ENCODE measurements at regions not wholly inside any gene's neighbourhood (a gene's known extent, or its start where the extent isn't known, plus 50 kb on each side); places are given as distances from the start of the nearest gene placed in this dataset.

DNA sequence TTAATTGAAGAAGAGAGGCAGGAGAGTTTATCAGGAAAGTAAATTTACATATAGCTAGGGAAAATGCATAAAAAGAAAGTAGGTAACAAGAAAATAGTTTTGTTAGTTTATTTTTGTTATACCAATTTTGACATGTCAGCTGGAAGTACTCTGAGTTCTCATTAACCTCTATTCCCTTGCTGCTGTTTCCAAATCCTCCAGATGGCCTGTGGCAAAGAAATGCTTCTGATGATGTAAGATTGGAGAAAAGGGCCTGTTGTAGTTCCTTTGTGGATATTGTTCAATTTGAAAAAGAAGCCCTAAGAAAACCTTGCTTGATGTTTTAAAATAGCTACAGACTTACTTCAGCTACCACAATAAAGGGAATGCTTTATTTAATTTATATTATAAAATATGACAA is 192.9 kb upstream of the SLITRK3 start:
- TF ChIP-seq, protein P1, sequence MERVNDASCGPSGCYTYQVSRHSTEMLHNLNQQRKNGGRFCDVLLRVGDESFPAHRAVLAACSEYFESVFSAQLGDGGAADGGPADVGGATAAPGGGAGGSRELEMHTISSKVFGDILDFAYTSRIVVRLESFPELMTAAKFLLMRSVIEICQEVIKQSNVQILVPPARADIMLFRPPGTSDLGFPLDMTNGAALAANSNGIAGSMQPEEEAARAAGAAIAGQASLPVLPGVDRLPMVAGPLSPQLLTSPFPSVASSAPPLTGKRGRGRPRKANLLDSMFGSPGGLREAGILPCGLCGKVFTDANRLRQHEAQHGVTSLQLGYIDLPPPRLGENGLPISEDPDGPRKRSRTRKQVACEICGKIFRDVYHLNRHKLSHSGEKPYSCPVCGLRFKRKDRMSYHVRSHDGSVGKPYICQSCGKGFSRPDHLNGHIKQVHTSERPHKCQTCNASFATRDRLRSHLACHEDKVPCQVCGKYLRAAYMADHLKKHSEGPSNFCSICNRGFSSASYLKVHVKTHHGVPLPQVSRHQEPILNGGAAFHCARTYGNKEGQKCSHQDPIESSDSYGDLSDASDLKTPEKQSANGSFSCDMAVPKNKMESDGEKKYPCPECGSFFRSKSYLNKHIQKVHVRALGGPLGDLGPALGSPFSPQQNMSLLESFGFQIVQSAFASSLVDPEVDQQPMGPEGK (CRISPR knock-in tag; IDR thresholded peaks at IDR 0.05; ENCODE audit: borderline replicate concordance) = no peak
- TF ChIP-seq ZNF70 (CRISPR knock-in tag; IDR thresholded peaks at IDR 0.05) (no peak), GLIS3 (CRISPR knock-in tag; IDR thresholded peaks at IDR 0.05) (no peak), TCF4 (CRISPR knock-in tag; IDR thresholded peaks at IDR 0.05; ENCODE audit: borderline replicate concordance) (no peak), OSR1 (CRISPR knock-in tag; IDR thresholded peaks at IDR 0.05) (no peak), ZNF565 (CRISPR knock-in tag; conservative IDR thresholded peaks at IDR 0.05; ENCODE audit: low read depth) (no peak), ESRRG (CRISPR knock-in tag; IDR thresholded peaks at IDR 0.05) (no peak)
- TF ChIP-seq, protein P2, sequence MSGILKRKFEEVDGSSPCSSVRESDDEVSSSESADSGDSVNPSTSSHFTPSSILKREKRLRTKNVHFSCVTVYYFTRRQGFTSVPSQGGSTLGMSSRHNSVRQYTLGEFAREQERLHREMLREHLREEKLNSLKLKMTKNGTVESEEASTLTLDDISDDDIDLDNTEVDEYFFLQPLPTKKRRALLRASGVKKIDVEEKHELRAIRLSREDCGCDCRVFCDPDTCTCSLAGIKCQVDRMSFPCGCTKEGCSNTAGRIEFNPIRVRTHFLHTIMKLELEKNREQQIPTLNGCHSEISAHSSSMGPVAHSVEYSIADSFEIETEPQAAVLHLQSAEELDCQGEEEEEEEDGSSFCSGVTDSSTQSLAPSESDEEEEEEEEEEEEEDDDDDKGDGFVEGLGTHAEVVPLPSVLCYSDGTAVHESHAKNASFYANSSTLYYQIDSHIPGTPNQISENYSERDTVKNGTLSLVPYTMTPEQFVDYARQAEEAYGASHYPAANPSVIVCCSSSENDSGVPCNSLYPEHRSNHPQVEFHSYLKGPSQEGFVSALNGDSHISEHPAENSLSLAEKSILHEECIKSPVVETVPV (CRISPR knock-in tag; IDR thresholded peaks at IDR 0.05) = no peak
- no peak for ATAC-seq

DNA sequence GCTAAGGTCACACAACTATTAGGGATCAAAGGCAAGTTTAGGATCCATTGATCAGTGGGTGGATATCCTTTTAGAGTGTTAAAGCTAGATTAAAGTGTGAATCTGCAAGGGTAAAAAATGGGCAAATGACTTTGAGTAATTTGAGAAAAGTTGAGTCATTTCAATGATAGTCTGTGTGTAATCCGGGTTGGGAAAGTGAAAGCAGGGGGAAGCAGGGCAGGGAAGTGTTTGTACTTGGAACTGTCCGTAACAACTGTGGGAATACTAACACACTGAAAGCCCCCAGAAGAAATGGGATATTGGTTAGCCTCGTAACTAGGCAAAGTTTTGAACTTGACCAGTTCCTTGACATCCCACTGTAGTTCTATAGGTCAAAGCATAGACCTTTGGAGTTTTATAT is 187.2 kb upstream of the SLITRK3 start:
- ATAC-seq = no peak
- TF ChIP-seq ZNF565 (CRISPR knock-in tag; conservative IDR thresholded peaks at IDR 0.05; ENCODE audit: low read depth) (no peak), TOX (CRISPR knock-in tag; IDR thresholded peaks at IDR 0.05; ENCODE audit: borderline replicate concordance) (no peak), PPARA (CRISPR knock-in tag; IDR thresholded peaks at IDR 0.05; ENCODE audit: borderline replicate concordance) (no peak), CSDC2 (CRISPR knock-in tag; IDR thresholded peaks at IDR 0.05) (no peak), SNAI2 (CRISPR knock-in tag; IDR thresholded peaks at IDR 0.05) (no peak)
- TF ChIP-seq, protein P2 (CRISPR knock-in tag; IDR thresholded peaks at IDR 0.05) = no peak

DNA sequence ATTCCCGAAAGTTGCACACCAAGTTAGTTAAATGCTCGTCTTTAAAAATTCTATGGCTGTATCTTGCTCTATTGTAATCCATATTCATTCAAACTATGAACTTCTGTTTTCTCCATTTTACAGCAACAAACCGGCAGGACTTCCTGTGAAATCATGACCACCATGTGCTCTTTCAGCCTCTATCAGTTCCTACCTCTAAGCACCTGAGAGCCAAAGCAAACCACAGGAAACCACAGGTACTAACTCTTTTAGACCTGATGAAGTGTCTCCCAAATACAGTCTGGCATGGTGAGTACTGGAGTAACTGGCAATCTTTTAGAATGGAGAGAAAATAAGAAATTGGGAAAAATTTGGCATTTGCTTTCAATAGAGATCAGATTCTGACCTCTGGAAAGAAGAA is 186.5 kb upstream of the SLITRK3 start:
- TF ChIP-seq, protein P2 (CRISPR knock-in tag; IDR thresholded peaks at IDR 0.05) = no peak
- TF ChIP-seq PPARA (CRISPR knock-in tag; IDR thresholded peaks at IDR 0.05; ENCODE audit: borderline replicate concordance) (no peak), ZNF70 (CRISPR knock-in tag; IDR thresholded peaks at IDR 0.05) (no peak), ARNTL (CRISPR knock-in tag; IDR thresholded peaks at IDR 0.05; ENCODE audit: borderline replicate concordance, low read depth) (no peak), SNAI2 (CRISPR knock-in tag; IDR thresholded peaks at IDR 0.05) (no peak), TOX (CRISPR knock-in tag; IDR thresholded peaks at IDR 0.05; ENCODE audit: borderline replicate concordance) (no peak), ISL1 (CRISPR knock-in tag; IDR thresholded peaks at IDR 0.05) (no peak), GLIS3 (CRISPR knock-in tag; IDR thresholded peaks at IDR 0.05) (no peak), ZC3H10 (CRISPR knock-in tag; IDR thresholded peaks at IDR 0.05) (no peak), ZNF8 (CRISPR knock-in tag; IDR thresholded peaks at IDR 0.05) (no peak), OSR1 (CRISPR knock-in tag; IDR thresholded peaks at IDR 0.05) (no peak), ZFP30 (CRISPR knock-in tag; IDR thresholded peaks at IDR 0.05) (no peak), RARB (CRISPR knock-in tag; IDR thresholded peaks at IDR 0.05) (no peak), ZNF565 (CRISPR knock-in tag; conservative IDR thresholded peaks at IDR 0.05; ENCODE audit: low read depth) (no peak), BACH2 (CRISPR knock-in tag; IDR thresholded peaks at IDR 0.05; ENCODE audit: borderline replicate concordance) (no peak), CSDC2 (CRISPR knock-in tag; IDR thresholded peaks at IDR 0.05) (no peak)
- TF ChIP-seq, protein P3, sequence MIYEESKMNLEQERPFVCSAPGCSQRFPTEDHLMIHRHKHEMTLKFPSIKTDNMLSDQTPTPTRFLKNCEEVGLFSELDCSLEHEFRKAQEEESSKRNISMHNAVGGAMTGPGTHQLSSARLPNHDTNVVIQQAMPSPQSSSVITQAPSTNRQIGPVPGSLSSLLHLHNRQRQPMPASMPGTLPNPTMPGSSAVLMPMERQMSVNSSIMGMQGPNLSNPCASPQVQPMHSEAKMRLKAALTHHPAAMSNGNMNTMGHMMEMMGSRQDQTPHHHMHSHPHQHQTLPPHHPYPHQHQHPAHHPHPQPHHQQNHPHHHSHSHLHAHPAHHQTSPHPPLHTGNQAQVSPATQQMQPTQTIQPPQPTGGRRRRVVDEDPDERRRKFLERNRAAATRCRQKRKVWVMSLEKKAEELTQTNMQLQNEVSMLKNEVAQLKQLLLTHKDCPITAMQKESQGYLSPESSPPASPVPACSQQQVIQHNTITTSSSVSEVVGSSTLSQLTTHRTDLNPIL (CRISPR knock-in tag; IDR thresholded peaks at IDR 0.05; ENCODE audit: low read depth) = no peak
- TF ChIP-seq, protein P4, sequence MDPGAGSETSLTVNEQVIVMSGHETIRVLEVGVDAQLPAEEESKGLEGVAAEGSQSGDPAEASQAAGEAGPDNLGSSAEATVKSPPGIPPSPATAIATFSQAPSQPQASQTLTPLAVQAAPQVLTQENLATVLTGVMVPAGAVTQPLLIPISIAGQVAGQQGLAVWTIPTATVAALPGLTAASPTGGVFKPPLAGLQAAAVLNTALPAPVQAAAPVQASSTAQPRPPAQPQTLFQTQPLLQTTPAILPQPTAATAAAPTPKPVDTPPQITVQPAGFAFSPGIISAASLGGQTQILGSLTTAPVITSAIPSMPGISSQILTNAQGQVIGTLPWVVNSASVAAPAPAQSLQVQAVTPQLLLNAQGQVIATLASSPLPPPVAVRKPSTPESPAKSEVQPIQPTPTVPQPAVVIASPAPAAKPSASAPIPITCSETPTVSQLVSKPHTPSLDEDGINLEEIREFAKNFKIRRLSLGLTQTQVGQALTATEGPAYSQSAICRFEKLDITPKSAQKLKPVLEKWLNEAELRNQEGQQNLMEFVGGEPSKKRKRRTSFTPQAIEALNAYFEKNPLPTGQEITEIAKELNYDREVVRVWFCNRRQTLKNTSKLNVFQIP (CRISPR knock-in tag; IDR thresholded peaks at IDR 0.05; ENCODE audit: borderline replicate concordance, low read depth) = no peak
- TF ChIP-seq, protein P1 (CRISPR knock-in tag; IDR thresholded peaks at IDR 0.05; ENCODE audit: borderline replicate concordance) = no peak
- TF ChIP-seq, protein P5, sequence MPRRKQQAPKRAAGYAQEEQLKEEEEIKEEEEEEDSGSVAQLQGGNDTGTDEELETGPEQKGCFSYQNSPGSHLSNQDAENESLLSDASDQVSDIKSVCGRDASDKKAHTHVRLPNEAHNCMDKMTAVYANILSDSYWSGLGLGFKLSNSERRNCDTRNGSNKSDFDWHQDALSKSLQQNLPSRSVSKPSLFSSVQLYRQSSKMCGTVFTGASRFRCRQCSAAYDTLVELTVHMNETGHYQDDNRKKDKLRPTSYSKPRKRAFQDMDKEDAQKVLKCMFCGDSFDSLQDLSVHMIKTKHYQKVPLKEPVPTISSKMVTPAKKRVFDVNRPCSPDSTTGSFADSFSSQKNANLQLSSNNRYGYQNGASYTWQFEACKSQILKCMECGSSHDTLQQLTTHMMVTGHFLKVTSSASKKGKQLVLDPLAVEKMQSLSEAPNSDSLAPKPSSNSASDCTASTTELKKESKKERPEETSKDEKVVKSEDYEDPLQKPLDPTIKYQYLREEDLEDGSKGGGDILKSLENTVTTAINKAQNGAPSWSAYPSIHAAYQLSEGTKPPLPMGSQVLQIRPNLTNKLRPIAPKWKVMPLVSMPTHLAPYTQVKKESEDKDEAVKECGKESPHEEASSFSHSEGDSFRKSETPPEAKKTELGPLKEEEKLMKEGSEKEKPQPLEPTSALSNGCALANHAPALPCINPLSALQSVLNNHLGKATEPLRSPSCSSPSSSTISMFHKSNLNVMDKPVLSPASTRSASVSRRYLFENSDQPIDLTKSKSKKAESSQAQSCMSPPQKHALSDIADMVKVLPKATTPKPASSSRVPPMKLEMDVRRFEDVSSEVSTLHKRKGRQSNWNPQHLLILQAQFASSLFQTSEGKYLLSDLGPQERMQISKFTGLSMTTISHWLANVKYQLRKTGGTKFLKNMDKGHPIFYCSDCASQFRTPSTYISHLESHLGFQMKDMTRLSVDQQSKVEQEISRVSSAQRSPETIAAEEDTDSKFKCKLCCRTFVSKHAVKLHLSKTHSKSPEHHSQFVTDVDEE (CRISPR knock-in tag; IDR thresholded peaks at IDR 0.05) = no peak
- ATAC-seq = no peak
